WTC11 (cell line): ENCODE measurements at regions not wholly inside any gene's neighbourhood (a gene's known extent, or its start where the extent isn't known, plus 50 kb on each side); places are given as distances from the start of the nearest gene placed in this dataset.

Source experiments
- AR ChIP-seq: fragments of 250-450 bp; sonication (Bioruptor Pico); IDR thresholded peaks from 2 replicates; pipeline ENCODE4 v1.9.0; 2021; ENCODE audit warnings: mild to moderate bottlenecking
- CTCF ChIP-seq: fragments of 200-600 bp; IDR thresholded peaks from 2 replicates; pipeline ENCODE4 v1.8.0; 2022; ENCODE audit warnings: antibody characterized with exemption
- E2F4 ChIP-seq: sonication (generic); formaldehyde crosslinking; IDR thresholded peaks from 2 replicates; pipeline ENCODE4 v1.8.1; 2022; ENCODE audit warnings: low read depth, mild to moderate bottlenecking, moderate library complexity, missing genetic modification reagents, borderline replicate concordance
- FOXJ3 ChIP-seq: sonication (generic); formaldehyde crosslinking; IDR thresholded peaks from 2 replicates; pipeline ENCODE4 v1.9.0; 2021; ENCODE audit warnings: missing genetic modification reagents, mild to moderate bottlenecking, borderline replicate concordance
- NR1H2 ChIP-seq: sonication (generic); formaldehyde crosslinking; IDR thresholded peaks from 2 replicates; pipeline ENCODE4 v1.9.0; 2021; ENCODE audit warnings: mild to moderate bottlenecking, moderate library complexity, missing genetic modification reagents
- TCF7 ChIP-seq: sonication (generic); formaldehyde crosslinking; IDR thresholded peaks from 2 replicates; pipeline ENCODE4 v1.8.0; 2022; ENCODE audit warnings: mild to moderate bottlenecking, low read depth, missing genetic modification reagents, moderate library complexity

GRCh38 chrX:110846071-110846470 is 50.5 kb upstream of the CHRDL1 start:
- TF ChIP-seq FOXJ3 (no peak), NR1H2 (CRISPR knock-in tag) (no peak), CTCF (no peak), E2F4 (CRISPR knock-in tag) (no peak), TCF7 (CRISPR knock-in tag) (no peak), AR (CRISPR knock-in tag) (no peak)
